HG02610 (cell line): ENCODE measurements at regions not wholly inside any gene's neighbourhood (a gene's known extent, or its start where the extent isn't known, plus 50 kb on each side); places are given as distances from the start of the nearest gene placed in this dataset.
A peak's percentile ranks its signal among the peaks of the same experiment; 100 is the strongest.

Experiments
- ATAC-seq: cut with Tn5 transposase; IDR thresholded peaks from one replicate; pipeline ENCODE4 v1.9.1; 2021; ENCODE audit warnings: mild to moderate bottlenecking, moderate library complexity; ENCODE audit not compliant: unreplicated experiment

GRCh38 chr16:48105976-48106375 lies 49.8 kb downstream of the ABCC12 start:
- ATAC-seq, result no peak

GRCh38 chr16:48105456-48105855 lies 50.3 kb downstream of the ABCC12 start:
- ATAC-seq, result no peak

- ATAC-seq, result no peak
These were observed 52.2 kb downstream of the ABCC12 start for GRCh38 chr16:48103591-48103990.

- no peak for ATAC-seq
These were observed 53.4 kb downstream of the ABCC12 start for GRCh38 chr16:48102083-48103008.

GRCh38 chr16:48101069-48101674 lies 54.6 kb downstream of the ABCC12 start:
- peak; percentile 87 for ATAC-seq

GRCh38 chr16:48099455-48099854 lies 56.3 kb downstream of the ABCC12 start:
- no peak for ATAC-seq

- no peak for ATAC-seq
These were observed 57.3 kb downstream of the ABCC12 start for GRCh38 chr16:48098472-48098871.

GRCh38 chr16:48091117-48091516 lies 64.7 kb downstream of the ABCC12 start:
- ATAC-seq, result no peak

GRCh38 chr16:48089053-48089792 lies 66.6 kb downstream of the ABCC12 start:
- ATAC-seq, result no peak

- ATAC-seq, result no peak
These were observed 68.2 kb downstream of the ABCC12 start for GRCh38 chr16:48087639-48088038.

GRCh38 chr16:48086422-48086821 lies 69.4 kb downstream of the ABCC12 start:
- ATAC-seq, result no peak

GRCh38 chr16:48085729-48086128 lies 70.1 kb downstream of the ABCC12 start:
- ATAC-seq, result no peak

GRCh38 chr16:48084826-48085225 lies 71.0 kb downstream of the ABCC12 start:
- no peak for ATAC-seq

GRCh38 chr16:48082516-48082915 lies 73.3 kb downstream of the ABCC12 start:
- ATAC-seq, result no peak

- no peak for ATAC-seq
These were observed 74.1 kb downstream of the ABCC12 start for GRCh38 chr16:48081656-48082055.

- no peak for ATAC-seq
These were observed 79.3 kb downstream of the ABCC12 start for GRCh38 chr16:48076455-48077012.

GRCh38 chr16:48075398-48075797 lies 80.4 kb downstream of the ABCC12 start:
- ATAC-seq, result no peak

- ATAC-seq, result no peak
These were observed 88.4 kb downstream of the ABCC12 start for GRCh38 chr16:48067388-48067787.

- no peak for ATAC-seq
These were observed 90.8 kb downstream of the ABCC12 start for GRCh38 chr16:48064971-48065370.

GRCh38 chr16:48062681-48063080 lies 93.1 kb downstream of the ABCC12 start:
- ATAC-seq, result no peak

GRCh38 chr16:48059936-48060335 lies 95.9 kb downstream of the ABCC12 start:
- no peak for ATAC-seq
